ENCODE measurements at regions not wholly inside any gene's neighbourhood (a gene's known extent, or its start where the extent isn't known, plus 50 kb on each side); places are given as distances from the start of the nearest gene placed in this dataset.

- ATAC-seq (no peak), DNase-seq (ENCODE audit: low spot score in 2 of 2) (no peak)
- H3K9me3 Mint-ChIP-seq = peaks cover 12 to 18% of the 10 kb centered on the region in 2 donors
- no peaks in the 10 kb centered on the region for H3K36me3 Mint-ChIP-seq
- H3K27ac Mint-ChIP-seq = no peak overlapping the region
Observed at GRCh38 chr4:45596379-45597101, 527.3 kb downstream of the GABRG1 start.

- Mint-ChIP-seq H3K36me3 (peaks cover 0 to 5% of the 10 kb centered on the region in 2 donors), H3K9me3 (peaks cover 6 to 23% of the 10 kb centered on the region in 2 donors), H3K27ac (no peak overlapping the region)
- DNase-seq (ENCODE audit: low spot score in 2 of 2) (no peak), ATAC-seq (no peak)
Observed at GRCh38 chr4:45580334-45580733, 543.5 kb downstream of the GABRG1 start.

GRCh38 chr4:45578874-45579273 lies 545.0 kb downstream of the GABRG1 start:
- H3K27ac Mint-ChIP-seq = no peak overlapping the region
- peaks cover 6 to 13% of the 10 kb centered on the region in 2 donors for H3K9me3 Mint-ChIP-seq
- no peaks in the 10 kb centered on the region for H3K36me3 Mint-ChIP-seq
- no peak for DNase-seq (ENCODE audit: low spot score in 2 of 2)
- ATAC-seq = no peak

DNA sequence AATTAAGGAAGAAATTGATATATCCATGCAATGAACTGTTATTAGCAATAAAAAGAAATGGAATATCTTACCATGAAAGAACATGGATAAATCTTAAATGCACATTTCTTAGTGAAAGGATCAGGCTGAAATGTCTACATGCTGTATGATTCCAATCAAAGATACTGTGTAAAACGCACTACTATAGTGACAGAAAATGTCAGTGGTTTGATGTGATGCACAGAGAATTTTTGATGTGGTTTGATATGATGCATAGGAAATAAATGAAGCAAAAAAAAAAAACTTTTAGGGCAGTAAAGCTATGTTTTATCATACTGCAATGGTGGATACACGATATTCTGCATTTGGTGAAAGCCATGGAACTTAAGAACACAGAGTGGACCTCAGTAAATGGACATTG lies 547.6 kb downstream of the GABRG1 start:
- ATAC-seq (no peak), DNase-seq (ENCODE audit: low spot score in 2 of 2) (no peak)
- no peak overlapping the region for H3K27ac Mint-ChIP-seq
- H3K36me3 Mint-ChIP-seq = no peaks in the 10 kb centered on the region
- H3K9me3 Mint-ChIP-seq = peaks cover 10 to 11% of the 10 kb centered on the region in 2 donors

DNA sequence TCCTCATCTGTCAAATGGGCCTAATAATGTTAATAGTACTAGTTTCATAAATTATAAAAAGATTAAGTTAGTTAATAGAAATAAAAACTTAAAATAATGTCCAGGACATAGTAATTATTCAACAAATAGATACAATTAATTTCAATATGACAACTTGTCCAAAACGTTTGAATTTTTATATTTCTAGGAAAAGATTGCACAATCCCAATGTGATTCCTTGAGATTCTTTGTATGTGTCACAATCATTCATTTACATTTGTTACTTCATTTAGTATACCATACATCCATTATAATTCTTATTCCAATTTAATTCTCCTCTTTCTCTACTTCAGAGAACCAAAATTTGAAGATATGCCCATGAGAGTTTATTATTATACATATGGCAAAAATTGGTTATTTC lies 554.2 kb downstream of the GABRG1 start:
- peaks cover 7 to 14% of the 10 kb centered on the region in 2 donors for H3K9me3 Mint-ChIP-seq
- no peak overlapping the region for H3K27ac Mint-ChIP-seq
- no peak for ATAC-seq
- no peaks in the 10 kb centered on the region for H3K36me3 Mint-ChIP-seq
- no peak for DNase-seq (ENCODE audit: low spot score in 2 of 2)

DNA sequence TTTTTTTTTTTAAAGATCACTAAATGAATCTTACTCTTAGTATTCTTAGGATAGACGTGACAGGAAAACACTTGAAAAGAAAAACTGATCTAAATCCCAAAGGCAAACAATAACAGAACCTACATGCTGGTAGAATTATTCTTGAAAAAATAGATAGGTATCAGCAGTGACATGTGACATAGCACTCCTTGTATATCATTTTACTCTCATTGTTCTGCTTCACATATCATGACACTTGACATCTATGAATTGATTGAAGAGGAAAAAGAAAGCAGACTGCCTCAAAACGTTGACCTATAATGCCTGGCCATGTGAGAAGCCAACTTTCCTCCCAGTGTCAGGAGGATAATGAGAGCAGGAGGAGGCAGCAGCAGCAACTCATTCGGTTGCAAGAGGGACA lies 555.2 kb downstream of the GABRG1 start:
- DNase-seq (ENCODE audit: low spot score in 2 of 2) = no peak
- Mint-ChIP-seq H3K9me3 (peaks cover 7 to 14% of the 10 kb centered on the region in 2 donors), H3K27ac (no peak overlapping the region), H3K36me3 (no peaks in the 10 kb centered on the region)
- ATAC-seq = no peak

DNA sequence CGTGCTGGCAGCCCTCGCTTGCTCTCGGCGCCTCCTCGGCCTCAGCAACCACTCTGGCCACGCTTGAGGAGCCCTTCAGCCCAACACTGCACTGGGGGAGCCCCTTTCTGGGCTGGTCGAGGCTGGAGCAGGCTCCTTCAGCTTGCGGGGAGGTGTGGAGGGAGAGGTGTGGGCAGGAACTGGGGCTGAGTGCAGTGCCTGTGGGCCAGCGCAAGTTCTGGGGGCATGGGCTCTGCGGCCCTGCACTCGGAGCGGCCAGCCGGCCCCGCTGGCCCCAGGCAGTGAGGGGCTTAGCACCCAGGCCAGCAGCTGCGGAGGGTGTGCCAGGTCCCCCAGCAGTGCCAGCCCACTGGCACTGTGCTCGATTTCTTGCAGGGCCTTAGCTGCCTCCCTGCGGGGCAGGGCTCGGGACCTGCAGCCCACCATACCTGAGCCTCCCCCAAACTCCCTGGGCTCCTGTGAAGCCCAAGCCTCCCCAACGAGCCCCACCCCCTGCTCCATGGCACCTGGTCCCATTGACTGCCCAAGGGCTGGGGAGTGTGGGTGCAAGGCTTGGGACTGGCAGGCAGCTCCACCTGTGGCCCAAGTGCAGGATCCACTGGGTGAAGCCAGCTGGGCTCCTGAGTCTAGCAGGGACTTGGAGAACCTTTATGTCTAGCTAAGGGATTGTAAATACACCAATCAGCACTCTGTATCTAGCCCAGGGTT lies 556.8 kb downstream of the GABRG1 start:
- H3K27ac Mint-ChIP-seq = no peak overlapping the region
- no peak for DNase-seq (ENCODE audit: low spot score in 2 of 2)
- peaks cover 7 to 14% of the 10 kb centered on the region in 2 donors for H3K9me3 Mint-ChIP-seq
- no peak for ATAC-seq
- no peaks in the 10 kb centered on the region for H3K36me3 Mint-ChIP-seq

DNA sequence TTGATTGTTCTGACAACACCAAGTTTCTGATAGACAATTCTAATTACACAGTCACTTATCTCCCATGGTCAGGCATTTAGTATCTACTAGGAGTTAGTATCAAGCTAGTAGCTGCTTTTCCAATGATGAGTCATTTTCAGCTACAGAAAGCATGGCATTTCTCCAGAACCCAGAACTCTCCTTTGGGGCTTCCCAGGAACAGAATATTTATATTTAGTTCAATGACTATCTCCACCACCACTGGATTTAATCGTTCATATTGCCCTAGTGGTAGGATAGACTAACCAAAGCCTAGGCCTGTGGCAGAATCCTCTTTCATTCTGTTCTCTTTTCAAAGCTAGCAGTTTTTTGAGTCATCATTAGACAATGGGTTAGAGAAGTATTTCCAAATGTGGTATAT lies 569.4 kb downstream of the GABRG1 start:
- Mint-ChIP-seq H3K9me3 (peaks cover 7 to 13% of the 10 kb centered on the region in 2 donors), H3K27ac (no peak overlapping the region), H3K36me3 (no peaks in the 10 kb centered on the region)
- ATAC-seq (no peak), DNase-seq (ENCODE audit: low spot score in 2 of 2) (no peak)

DNA sequence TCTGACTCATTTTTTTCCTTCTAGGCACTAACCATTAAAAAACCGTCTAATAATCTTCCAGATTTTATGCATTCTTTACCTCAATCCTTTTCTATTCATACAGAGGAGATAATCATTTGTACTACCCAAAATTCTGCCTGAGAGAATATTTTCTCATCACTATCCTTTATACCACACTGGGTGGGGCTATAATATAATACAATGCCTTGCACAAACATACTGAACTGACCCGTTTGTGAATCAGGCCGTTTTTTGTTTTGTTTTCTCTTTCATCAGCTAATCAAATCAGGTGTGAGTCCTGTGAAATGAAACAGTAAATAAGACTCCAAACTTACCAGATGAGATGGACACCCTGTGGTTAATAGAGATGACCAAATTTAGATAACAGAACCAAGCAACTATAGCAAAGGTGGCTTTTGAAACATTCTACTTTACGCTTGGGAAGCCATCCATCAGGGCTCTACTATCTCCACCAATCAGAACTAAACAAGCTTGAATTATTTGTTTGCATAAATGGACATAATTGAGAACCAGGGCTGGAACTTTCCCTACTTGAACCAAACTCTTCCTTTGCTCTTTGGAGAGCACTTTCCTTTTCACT lies 573.0 kb downstream of the GABRG1 start:
- DNase-seq (ENCODE audit: low spot score in 2 of 2) = no peak
- H3K9me3 Mint-ChIP-seq = peaks cover 7 to 12% of the 10 kb centered on the region in 2 donors
- no peaks in the 10 kb centered on the region for H3K36me3 Mint-ChIP-seq
- no peak overlapping the region for H3K27ac Mint-ChIP-seq
- no peak for ATAC-seq

DNA sequence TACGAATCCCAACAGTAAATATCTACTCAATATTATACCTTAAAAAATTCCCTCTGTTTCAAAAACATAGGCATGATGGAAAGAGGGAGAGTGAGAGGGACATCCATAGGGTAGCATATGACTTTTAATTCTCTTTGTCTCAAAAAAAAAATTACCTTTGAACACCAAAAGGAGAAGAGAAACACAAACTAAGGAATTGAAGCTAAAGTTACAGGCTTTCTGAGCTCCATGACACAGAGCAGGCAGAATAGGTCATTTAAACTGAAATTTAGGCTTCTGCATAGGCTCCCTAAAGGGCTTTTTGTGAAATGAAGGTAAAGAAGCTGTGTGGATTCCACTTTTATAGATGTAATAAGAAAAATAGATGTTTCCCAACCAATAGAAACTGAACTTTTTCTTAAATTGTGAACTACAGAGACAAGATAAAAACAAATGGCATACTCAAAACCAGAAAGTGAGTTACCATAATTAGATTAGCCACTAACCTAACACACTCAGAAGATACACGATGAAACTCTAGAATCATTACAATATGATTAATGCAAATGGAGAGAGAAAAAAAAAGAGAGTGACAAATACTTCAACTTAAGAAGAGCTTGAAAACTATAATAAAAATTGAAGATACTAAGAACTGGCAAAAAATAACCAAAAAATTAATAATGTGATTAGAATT lies 584.6 kb downstream of the GABRG1 start:
- no peak for ATAC-seq
- no peak for DNase-seq (ENCODE audit: low spot score in 2 of 2)
- H3K9me3 Mint-ChIP-seq = peaks cover 25 to 26% of the 10 kb centered on the region in 2 donors
- H3K36me3 Mint-ChIP-seq = no peaks in the 10 kb centered on the region
- no peak overlapping the region for H3K27ac Mint-ChIP-seq

DNA sequence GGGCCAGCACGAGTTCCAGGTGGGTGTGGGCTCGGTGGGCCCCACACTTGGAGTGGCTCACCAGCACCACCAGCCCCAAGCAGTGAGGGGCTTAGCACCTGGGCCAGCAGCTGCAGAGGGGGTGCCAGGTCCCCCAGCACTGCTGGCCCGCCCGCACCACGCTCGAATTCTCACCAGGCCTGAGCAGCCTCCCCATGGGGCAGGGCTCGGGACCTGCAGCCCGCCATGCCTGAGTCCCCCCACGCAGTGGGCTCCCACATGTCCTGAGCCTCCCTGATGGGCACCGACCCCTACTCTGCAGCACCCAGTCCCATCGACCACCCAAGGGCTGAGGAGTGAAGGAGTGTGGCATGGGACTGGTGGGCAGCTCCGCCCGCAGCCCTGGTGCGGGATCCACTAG lies 593.4 kb downstream of the GABRG1 start:
- no peak for DNase-seq (ENCODE audit: low spot score in 2 of 2)
- peaks cover 9 to 23% of the 10 kb centered on the region in 2 donors for H3K9me3 Mint-ChIP-seq
- ATAC-seq = no peak
- H3K36me3 Mint-ChIP-seq = no peaks in the 10 kb centered on the region
- no peak overlapping the region for H3K27ac Mint-ChIP-seq

- H3K36me3 Mint-ChIP-seq = no peaks in the 10 kb centered on the region
- H3K9me3 Mint-ChIP-seq = peaks cover 6 to 10% of the 10 kb centered on the region in 2 donors
- no peak for DNase-seq (ENCODE audit: low spot score in 2 of 2)
- no peak for ATAC-seq
- no peak overlapping the region for H3K27ac Mint-ChIP-seq
Observed at GRCh38 chr4:45527160-45527559, 596.7 kb downstream of the GABRG1 start.

- no peak for ATAC-seq
- no peaks in the 10 kb centered on the region for H3K36me3 Mint-ChIP-seq
- peaks cover 13 to 14% of the 10 kb centered on the region in 2 donors for H3K9me3 Mint-ChIP-seq
Observed at GRCh38 chr4:45518832-45519231, 605.0 kb downstream of the GABRG1 start.

DNA sequence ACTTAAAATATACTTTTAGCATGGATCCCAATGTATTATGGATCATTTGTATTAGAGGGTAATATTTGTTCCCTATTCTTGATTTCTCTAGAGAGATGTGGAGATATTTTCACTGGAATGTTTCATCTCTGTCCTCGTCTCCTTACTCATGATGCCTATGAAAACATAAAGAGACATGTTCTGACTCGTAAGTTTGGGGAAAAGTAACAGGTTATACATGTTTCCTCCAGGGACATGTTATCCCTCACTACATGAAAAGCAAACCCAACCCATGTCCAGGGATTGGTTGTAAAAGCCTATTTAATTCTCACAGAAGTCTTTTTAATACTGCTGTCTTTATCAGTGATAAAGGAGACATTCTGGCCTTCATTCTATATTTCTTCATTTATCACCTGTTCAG lies 621.4 kb downstream of the GABRG1 start:
- Mint-ChIP-seq H3K36me3 (no peaks in the 10 kb centered on the region), H3K9me3 (peaks cover 4 to 5% of the 10 kb centered on the region in 2 donors), H3K27ac (no peak overlapping the region)
- no peak for DNase-seq (ENCODE audit: low spot score in 2 of 2)
- no peak for ATAC-seq

More at GRCh38 chr4:45518832-45519231, 605.0 kb downstream of the GABRG1 start:
- DNase-seq (ENCODE audit: low spot score in 2 of 2) = no peak
- no peak overlapping the region for H3K27ac Mint-ChIP-seq

- no peak for DNase-seq (ENCODE audit: low spot score in 2 of 2)
- H3K36me3 Mint-ChIP-seq = no peaks in the 10 kb centered on the region
- no peak for ATAC-seq
- peaks cover 5 to 14% of the 10 kb centered on the region in 2 donors for H3K9me3 Mint-ChIP-seq
- H3K27ac Mint-ChIP-seq = no peak overlapping the region
Observed at GRCh38 chr4:45484740-45485139, 639.1 kb downstream of the GABRG1 start.

GRCh38 chr4:45482346-45482745 lies 641.5 kb downstream of the GABRG1 start:
- ATAC-seq = no peak
- no peaks in the 10 kb centered on the region for H3K36me3 Mint-ChIP-seq
- no peak overlapping the region for H3K27ac Mint-ChIP-seq

DNA sequence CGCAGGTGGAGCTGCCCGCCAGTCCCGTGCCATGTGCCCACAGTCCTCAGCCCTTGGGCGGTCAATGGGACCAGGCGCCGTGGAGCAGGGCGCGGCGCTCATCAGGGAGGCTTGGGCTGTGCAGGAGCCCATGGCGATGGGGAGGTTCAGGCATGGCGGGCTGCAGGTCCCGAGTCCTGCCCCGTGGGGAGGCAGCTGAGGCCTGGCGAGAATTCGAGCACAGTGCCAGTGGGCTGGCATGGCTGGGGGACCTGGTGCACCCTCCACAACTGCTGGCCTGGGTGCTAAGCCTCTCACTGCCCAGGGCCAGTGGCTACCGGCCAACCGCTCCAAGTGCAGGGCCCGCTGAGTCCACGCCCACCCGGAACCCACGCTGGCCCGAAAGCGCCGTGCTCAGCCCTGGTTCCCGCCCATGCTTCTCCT lies 646.5 kb downstream of the GABRG1 start:
- Mint-ChIP-seq H3K36me3 (peaks cover 8 to 14% of the 10 kb centered on the region in 2 donors), H3K9me3 (peaks cover 21 to 22% of the 10 kb centered on the region in 2 donors), H3K27ac (no peak overlapping the region)
- ATAC-seq (no peak), DNase-seq (ENCODE audit: low spot score in 2 of 2) (no peak)

More at GRCh38 chr4:45482346-45482745, 641.5 kb downstream of the GABRG1 start:
- no peak for DNase-seq (ENCODE audit: low spot score in 2 of 2)
- peaks cover 8 to 18% of the 10 kb centered on the region in 2 donors for H3K9me3 Mint-ChIP-seq
